ENCODE measurements at regions not wholly inside any gene's neighbourhood (a gene's known extent, or its start where the extent isn't known, plus 50 kb on each side); places are given as distances from the start of the nearest gene placed in this dataset.

DNA sequence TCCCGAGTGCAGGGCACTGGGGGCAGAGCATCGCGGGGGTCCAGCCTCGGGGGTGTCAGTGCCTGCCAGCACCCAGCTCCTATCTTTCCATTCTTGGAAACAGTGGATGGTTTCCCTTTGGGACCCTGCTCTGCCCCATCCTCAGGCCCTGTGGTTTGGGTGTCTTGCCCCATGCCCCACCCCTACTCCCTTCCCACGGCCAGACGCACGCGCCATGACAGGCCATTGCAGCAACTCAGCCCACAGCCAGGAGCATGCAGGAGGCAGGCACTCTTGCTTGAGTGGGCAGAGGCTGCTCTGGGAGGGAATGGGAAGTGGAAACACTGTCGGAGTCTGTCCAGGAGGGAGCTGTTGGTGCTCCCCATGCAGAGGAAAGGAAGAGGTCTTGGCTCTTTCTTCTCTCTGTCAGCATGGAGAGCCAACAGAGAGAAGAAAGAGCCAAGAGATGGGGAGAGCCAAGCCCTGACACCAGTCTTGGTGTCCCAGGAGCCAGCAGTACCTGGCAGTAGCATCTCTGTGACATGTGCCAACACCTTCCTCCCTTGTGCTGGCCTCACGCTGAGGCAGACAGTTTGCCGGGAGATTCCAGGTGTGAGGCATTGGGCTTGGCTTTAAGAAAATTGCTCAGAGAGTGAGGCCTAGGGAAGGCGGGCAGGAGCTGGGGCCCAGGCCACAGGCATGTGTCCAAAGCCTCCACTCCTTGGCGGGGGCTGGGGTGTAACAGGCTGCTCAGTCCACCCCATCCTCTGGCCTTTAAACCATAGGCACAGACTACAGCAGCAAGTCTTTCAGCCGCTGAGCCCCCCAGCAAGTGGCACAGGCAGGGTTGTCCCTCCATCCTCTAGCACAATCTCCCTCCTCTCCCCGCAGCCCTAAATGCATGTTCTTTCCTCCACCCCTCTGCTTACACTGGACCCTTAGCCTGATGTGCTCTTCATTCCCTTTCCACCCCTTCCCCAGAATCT, 86.7 kb upstream of the UQCRFS1 start:
- TF ChIP-seq, protein P1, sequence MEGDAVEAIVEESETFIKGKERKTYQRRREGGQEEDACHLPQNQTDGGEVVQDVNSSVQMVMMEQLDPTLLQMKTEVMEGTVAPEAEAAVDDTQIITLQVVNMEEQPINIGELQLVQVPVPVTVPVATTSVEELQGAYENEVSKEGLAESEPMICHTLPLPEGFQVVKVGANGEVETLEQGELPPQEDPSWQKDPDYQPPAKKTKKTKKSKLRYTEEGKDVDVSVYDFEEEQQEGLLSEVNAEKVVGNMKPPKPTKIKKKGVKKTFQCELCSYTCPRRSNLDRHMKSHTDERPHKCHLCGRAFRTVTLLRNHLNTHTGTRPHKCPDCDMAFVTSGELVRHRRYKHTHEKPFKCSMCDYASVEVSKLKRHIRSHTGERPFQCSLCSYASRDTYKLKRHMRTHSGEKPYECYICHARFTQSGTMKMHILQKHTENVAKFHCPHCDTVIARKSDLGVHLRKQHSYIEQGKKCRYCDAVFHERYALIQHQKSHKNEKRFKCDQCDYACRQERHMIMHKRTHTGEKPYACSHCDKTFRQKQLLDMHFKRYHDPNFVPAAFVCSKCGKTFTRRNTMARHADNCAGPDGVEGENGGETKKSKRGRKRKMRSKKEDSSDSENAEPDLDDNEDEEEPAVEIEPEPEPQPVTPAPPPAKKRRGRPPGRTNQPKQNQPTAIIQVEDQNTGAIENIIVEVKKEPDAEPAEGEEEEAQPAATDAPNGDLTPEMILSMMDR (IDR thresholded peaks at IDR 0.05): no peak
- TF ChIP-seq EZH2 (IDR thresholded peaks at IDR 0.05; ENCODE audit: borderline replicate concordance, insufficient read depth, low read depth, low read length, poor library complexity, severe bottlenecking): no peak
